B cell (primary cell): ENCODE measurements at regions not wholly inside any gene's neighbourhood (a gene's known extent, or its start where the extent isn't known, plus 50 kb on each side); places are given as distances from the start of the nearest gene placed in this dataset.

ENCODE experiments used
- CTCF ChIP-seq: fragments of 200-600 bp; IDR thresholded peaks from one replicate; pipeline ENCODE4 v1.8.0; 2022; ENCODE audit warnings: antibody characterized with exemption, mild to moderate bottlenecking
- EZH2 ChIP-seq: IDR thresholded peaks from 2 replicates; pipeline ENCODE4 v1.6.1; 2012; ENCODE audit warnings: borderline replicate concordance, low read depth, mild to moderate bottlenecking, moderate library complexity, low read length; ENCODE audit not compliant: insufficient read depth, poor library complexity, severe bottlenecking

- TF ChIP-seq CTCF (no peak), EZH2 (no peak)
These were observed 579.8 kb upstream of the ST8SIA4 start for GRCh38 chr5:101482931-101483330.
